Activated CD4-positive, CD25-positive, alpha-beta regulatory T cell treated with anti-CD3 and anti-CD28 coated beads, Interleukin-2, amount 50 U/mL, for 16 hours (primary cell): ENCODE measurements at regions not wholly inside any gene's neighbourhood (a gene's known extent, or its start where the extent isn't known, plus 50 kb on each side); places are given as distances from the start of the nearest gene placed in this dataset.
"Not testable (repeated sequence)": the region's sequence is repeated elsewhere in the genome, so short reads cannot be mapped to it uniquely, and the experiment has no call there.

ENCODE experiments used
- DNase-seq: peaks from one replicate; pipeline ENCODE4 v3.0.0-alpha.2; 2020; ENCODE audit warnings: low read depth, low spot score

- DNase-seq: no peak
Observed at GRCh38 chr2:8594731-8595427, 87.0 kb upstream of the ID2 start.

- no peak for DNase-seq
Observed at GRCh38 chr2:8595428-8595805, 86.4 kb upstream of the ID2 start.

- DNase-seq: no peak
Observed at GRCh38 chr2:8595811-8596600, 85.8 kb upstream of the ID2 start.

GRCh38 chr2:8597094-8597493, 84.8 kb upstream of the ID2 start:
- DNase-seq: no peak

GRCh38 chr2:8597559-8598225, 84.2 kb upstream of the ID2 start:
- no peak for DNase-seq

- no peak for DNase-seq
Observed at GRCh38 chr2:8598295-8599165, 83.3 kb upstream of the ID2 start.

- DNase-seq: no peak
Observed at GRCh38 chr2:8599421-8600242, 82.2 kb upstream of the ID2 start.

- no peak for DNase-seq
Observed at GRCh38 chr2:8600456-8600855, 81.4 kb upstream of the ID2 start.

- no peak for DNase-seq
Observed at GRCh38 chr2:8602809-8603208, 79.0 kb upstream of the ID2 start.

- DNase-seq: not testable (repeated sequence)
Observed at GRCh38 chr2:8603356-8603755, 78.5 kb upstream of the ID2 start.

- DNase-seq: no peak
Observed at GRCh38 chr2:8604262-8604661, 77.6 kb upstream of the ID2 start.

- DNase-seq: no peak
Observed at GRCh38 chr2:8605351-8606065, 76.3 kb upstream of the ID2 start.

- DNase-seq: no peak
Observed at GRCh38 chr2:8606226-8606625, 75.6 kb upstream of the ID2 start.

- no peak for DNase-seq
Observed at GRCh38 chr2:8606649-8607550, 75.0 kb upstream of the ID2 start.

- no peak for DNase-seq
Observed at GRCh38 chr2:8607606-8608005, 74.2 kb upstream of the ID2 start.

- no peak for DNase-seq
Observed at GRCh38 chr2:8608411-8608954, 73.4 kb upstream of the ID2 start.

- no peak for DNase-seq
Observed at GRCh38 chr2:8609357-8609811, 72.5 kb upstream of the ID2 start.

- DNase-seq: not testable (repeated sequence)
Observed at GRCh38 chr2:8610775-8611174, 71.1 kb upstream of the ID2 start.

- no peak for DNase-seq
Observed at GRCh38 chr2:8611246-8611645, 70.6 kb upstream of the ID2 start.
